K562 (cell line): ENCODE measurements at regions not wholly inside any gene's neighbourhood (a gene's known extent, or its start where the extent isn't known, plus 50 kb on each side); places are given as distances from the start of the nearest gene placed in this dataset.

Source experiments
- ATAC-seq: fragments of 200-7000 bp; cut with Tn5 transposase; 3 replicates; pipeline ENCODE4 v1.9.1; 2020; ENCODE audit warnings: moderate library complexity
- BruUV-seq: library from RNA; stranded (reverse); fragments of 400-500 nt; replicated peaks from 2 replicates; lab custom pipeline; 2021; lab: Mats Ljungman, UMichigan
- CTCF ChIA-PET: fragments of 300-600 bp; formaldehyde crosslinking; extraction: SDS; loops from one replicate; lab custom pipeline; 2021; ENCODE audit warnings: low intra/inter-chr PET ratio; lab: Yijun Ruan, JAX
- POLR2A ChIA-PET: fragments of 300-600, 350-650 bp; sonication (Branson Sonifier 250); formaldehyde crosslinking; extraction: SDS; loops from one replicate; lab custom pipeline; 2021; ENCODE audit warnings: antibody characterized with exemption, inconsistent platforms; lab: Yijun Ruan, JAX
- DNase-seq, 4 experiments: peaks; one replicate each; pipeline versions ENCODE4 v3.0.0 to v3.0.0-alpha.2; 2011 to 2018; ENCODE audit warnings: low spot score in 3 of 4, mixed read lengths in 3 of 4; ENCODE audit errors: extremely low read depth in 1 of 4
- FAIRE-seq: peaks from 2 replicates; lab custom pipeline; 2011; peaks lifted over from hg19 to GRCh38; lab: Jason Lieb, UNC
- H2AFZ ChIP-seq: 2 replicates; pipeline ENCODE4 v1.6.0; 2011; ENCODE audit warnings: low read depth, low read length, control low read depth, inconsistent platforms
- H3K27ac ChIP-seq: fragments of 200-600 bp; 3 replicates; pipeline ENCODE4 v1.8.0; 2011; ENCODE audit warnings: low read depth, mild to moderate bottlenecking, control low read depth, inconsistent platforms, low read length, moderate library complexity, mixed read lengths; ENCODE audit errors: extremely low read depth
- H3K27me3 ChIP-seq, 2 experiments: fragments of 300-600 bp in 1 of 2; 2 replicates in 1 of 2; 3 replicates in 1 of 2; pipeline versions ENCODE4 v1.6.0 to v1.8.0; 2011; ENCODE audit warnings: inconsistent platforms in 2 of 2, low read length in 2 of 2, mild to moderate bottlenecking in 1 of 2, mixed read lengths in 1 of 2, moderate library complexity in 1 of 2; ENCODE audit not compliant: control insufficient read depth in 2 of 2, insufficient read depth in 2 of 2
- H3K36me3 ChIP-seq: fragments of 300-600 bp; 3 replicates; pipeline ENCODE4 v1.8.0; 2011; ENCODE audit warnings: mild to moderate bottlenecking, low read length, inconsistent platforms; ENCODE audit not compliant: control insufficient read depth, insufficient read depth
- H3K4me1 ChIP-seq, 2 experiments: fragments of 200-600 bp in 1 of 2; replicated peaks in 1 of 2; 2 replicates in 1 of 2; 3 replicates in 1 of 2; pipeline versions ENCODE4 v1.5.1 to v1.8.0; 2011; ENCODE audit warnings: inconsistent platforms in 2 of 2, low read length in 2 of 2, mild to moderate bottlenecking in 1 of 2, mixed read lengths in 1 of 2, moderate library complexity in 1 of 2; ENCODE audit not compliant: control insufficient read depth in 2 of 2, insufficient read depth in 2 of 2
- H3K4me2 ChIP-seq: 2 replicates; pipeline ENCODE4 v1.6.1; 2011; ENCODE audit warnings: low read length, control low read depth, inconsistent platforms, mixed read lengths; ENCODE audit not compliant: insufficient read depth
- H3K4me3 ChIP-seq: fragments of 200-600 bp; sonication (generic), shearing (Covaris generic); 2 replicates; pipeline ENCODE4 v1.5.1; 2016; ENCODE audit warnings: control low read depth, inconsistent platforms
- H3K79me2 ChIP-seq: fragments of 200-600 bp; 3 replicates; pipeline ENCODE4 v1.8.0; 2011; ENCODE audit warnings: low read length, inconsistent platforms; ENCODE audit not compliant: control insufficient read depth, insufficient read depth
- H3K9ac ChIP-seq, 2 experiments: 2 replicates each; pipeline versions ENCODE4 v1.6.0 to v1.6.1; 2011; ENCODE audit warnings: low read depth in 2 of 2, low read length in 2 of 2, control low read depth in 1 of 2, inconsistent platforms in 1 of 2, mild to moderate bottlenecking in 1 of 2, mixed read lengths in 1 of 2; ENCODE audit not compliant: insufficient read depth in 1 of 2
- H3K9me1 ChIP-seq: one replicate; pipeline ENCODE4 v1.6.0; 2011; ENCODE audit warnings: inconsistent platforms, mild to moderate bottlenecking, low read length, moderate library complexity; ENCODE audit not compliant: control insufficient read depth, insufficient read depth
- H3K9me3 ChIP-seq: replicated peaks from 2 replicates; pipeline ENCODE4 v1.5.1; 2011; ENCODE audit warnings: low read depth, low read length, inconsistent platforms; ENCODE audit not compliant: control insufficient read depth, insufficient read depth
- H4K20me1 ChIP-seq: replicated peaks from 2 replicates; pipeline ENCODE4 v1.6.1; 2011; ENCODE audit warnings: low read length, inconsistent platforms, mixed read lengths; ENCODE audit not compliant: control insufficient read depth, insufficient read depth
- CBFB ChIP-seq: sonication (generic); formaldehyde crosslinking; IDR thresholded peaks from 2 replicates; pipeline ENCODE4 v1.4.0; 2020; ENCODE audit warnings: mild to moderate bottlenecking, missing genetic modification reagents
- CCNT2 ChIP-seq: IDR thresholded peaks from 2 replicates; pipeline ENCODE4 v1.6.1; 2011; ENCODE audit warnings: borderline replicate concordance, low read depth, mild to moderate bottlenecking, moderate library complexity, mixed read lengths, low read length; ENCODE audit not compliant: insufficient read length; ENCODE audit errors: extremely low read depth
- E2F3 ChIP-seq: fragments of 250-450 bp; sonication (Bioruptor Pico); IDR thresholded peaks from 2 replicates; pipeline ENCODE4 v1.4.0; 2020; ENCODE audit warnings: mild to moderate bottlenecking
- E2F6 ChIP-seq, 2 experiments: IDR thresholded peaks; 2 replicates each; pipeline ENCODE4 v1.6.1; 2011; ENCODE audit warnings: borderline replicate concordance in 1 of 2, control low read depth in 1 of 2, low read depth in 1 of 2, low read length in 1 of 2, mild to moderate bottlenecking in 1 of 2, mixed read lengths in 1 of 2, moderate library complexity in 1 of 2; ENCODE audit not compliant: insufficient read depth in 1 of 2, insufficient read length in 1 of 2, poor library complexity in 1 of 2, severe bottlenecking in 1 of 2; ENCODE audit errors: extremely low read depth in 1 of 2
- HMGN3 ChIP-seq: IDR thresholded peaks from 2 replicates; pipeline ENCODE4 v1.6.1; 2011; ENCODE audit warnings: borderline replicate concordance, low read depth, mild to moderate bottlenecking, mixed read lengths, low read length; ENCODE audit not compliant: insufficient read length; ENCODE audit errors: extremely low read depth
- HNRNPUL1 ChIP-seq: fragments of 200-400 bp; formaldehyde crosslinking; IDR thresholded peaks from 2 replicates; pipeline ENCODE4 v1.6.1; 2017; ENCODE audit warnings: low read length
- KAT8 ChIP-seq: fragments of 450-650 bp; IDR thresholded peaks from 2 replicates; pipeline ENCODE4 v1.6.1; 2016; ENCODE audit warnings: low read depth, mild to moderate bottlenecking
- NR2C2 ChIP-seq, 2 experiments: fragments of 200-800 bp in 1 of 2; sonication (Bioruptor generic) in 1 of 2; sonication (generic) in 1 of 2; formaldehyde crosslinking in 1 of 2; IDR thresholded peaks; 2 replicates each; pipeline versions ENCODE4 v1.6.1 to v1.8.0; 2016 to 2022; ENCODE audit warnings: mild to moderate bottlenecking in 1 of 2, missing compliant biosample characterization in 1 of 2, missing genetic modification characterization in 1 of 2, missing genetic modification reagents in 1 of 2
- NR3C1 ChIP-seq: sonication (generic); formaldehyde crosslinking; IDR thresholded peaks from 2 replicates; pipeline ENCODE4 v1.8.1; 2022; ENCODE audit warnings: missing genetic modification reagents
- NR4A1 ChIP-seq, 2 experiments: fragments of 250-450 bp in 1 of 2; fragments of 450-650 bp in 1 of 2; sonication (Bioruptor Pico) in 1 of 2; IDR thresholded peaks; 2 replicates each; pipeline versions ENCODE4 v1.4.0 to v1.6.1; 2016 to 2020; ENCODE audit warnings: mild to moderate bottlenecking in 2 of 2, missing compliant biosample characterization in 1 of 2, missing genetic modification characterization in 1 of 2, moderate library complexity in 1 of 2
- RAD21 ChIP-seq, 2 experiments: fragments of 250-450 bp in 1 of 2; fragments of 450-650 bp in 1 of 2; sonication (Bioruptor Pico) in 1 of 2; formaldehyde crosslinking in 1 of 2; IDR thresholded peaks in 1 of 2; conservative IDR thresholded peaks in 1 of 2; 2 replicates each; pipeline versions ENCODE4 v1.4.0 to v1.8.0; 2020 to 2022; ENCODE audit warnings: mild to moderate bottlenecking in 2 of 2, moderate library complexity in 1 of 2
- SLC30A9 ChIP-seq: fragments of 250-450 bp; sonication (Bioruptor Pico); IDR thresholded peaks from 2 replicates; pipeline ENCODE4 v1.8.0; 2022; ENCODE audit warnings: mild to moderate bottlenecking, moderate library complexity
- TAF7 ChIP-seq: fragments of 450-650 bp; IDR thresholded peaks from 2 replicates; pipeline ENCODE4 v1.6.1; 2016; ENCODE audit warnings: missing genetic modification characterization, missing compliant biosample characterization
- TSHZ1 ChIP-seq: fragments of 250-450 bp; sonication (Bioruptor Pico); IDR thresholded peaks from 2 replicates; pipeline ENCODE4 v1.4.0; 2020; ENCODE audit warnings: mild to moderate bottlenecking, moderate library complexity
- ZNF785 ChIP-seq: fragments of 250-450 bp; sonication (Bioruptor Pico); IDR thresholded peaks from 2 replicates; pipeline ENCODE4 v1.4.0; 2020; ENCODE audit warnings: mild to moderate bottlenecking
- WGBS: fragments of 100-300 bp; shearing (Covaris generic); methylation state at CpG from one replicate; pipeline ENCODE4 v1.1.6; 2016; ENCODE audit warnings: low coverage, mixed read lengths; ENCODE audit not compliant: insufficient coverage; ENCODE audit errors: missing lambda C conversion rate; 5-methylcytosine and 5-hydroxymethylcytosine counted together
- in situ Hi-C: fragments of 300-500 bp; cut with MboI; formaldehyde crosslinking; loops from 4 replicates; pipeline ENCODE4 v1.15.0; 2018; ENCODE audit warnings: inconsistent platforms, mixed read lengths
- intact Hi-C: fragments of 100-400 bp; cut with micrococcal nuclease; formaldehyde crosslinking; loops from 2 replicates; pipeline ENCODE4 v1.14.2; 2022

GRCh38 chr6:3650076-3650958, 101.2 kb downstream of the PXDC1 start:
- FAIRE-seq (no peak), DNase-seq (peak in 2 of 4 experiments; percentile 20 to 22), ATAC-seq (peak; percentile 72)
- H3K9ac ChIP-seq = peak overlapping the region; percentile 67 to 89
- no peaks in the 10 kb centered on the region for H3K79me2 ChIP-seq
- peak overlapping the region; percentile 91 for H2AFZ ChIP-seq
- ChIA-PET POLR2A (interaction anchor here (0.7 to 3.2 kb wide), 18 partner anchors 10 to 543 kb away, joined by 3 to 21 read pairs (median 4); no protein-coding TSS in a partner anchor), CTCF (no interaction called here)
- H3K4me2 ChIP-seq = peak overlapping the region; percentile 89
- H3K4me1 ChIP-seq = peaks cover 21 to 26% of the 10 kb centered on the region in 2 experiments
- H3K4me3 ChIP-seq = peak overlapping the region; percentile 1; the same call in 1 of the 2 replicates
- no peaks in the 10 kb centered on the region for H4K20me1 ChIP-seq
- no peaks in the 10 kb centered on the region for H3K36me3 ChIP-seq
- H3K9me1 ChIP-seq = no peaks in the 10 kb centered on the region
- in situ Hi-C loops = no loop called here
- peak overlapping the region; percentile 88 for H3K27ac ChIP-seq
- no peaks in the 10 kb centered on the region for H3K27me3 ChIP-seq
- BruUV-seq = TSS peak; percentile 86
- intact Hi-C loops = no loop called here
- WGBS = 48% methylated on average over 17 of the region's 17 CpGs
- 0 out of 2 replicates have a peak, but pooled peaks cover 3% of the 10 kb centered on the region for H3K9me3 ChIP-seq
- TF ChIP-seq SLC30A9 (CRISPR knock-in tag) = no peak
- no peak for TF ChIP-seq CCNT2
- no peak for TF ChIP-seq NR3C1 (CRISPR knock-in tag)
- no peak for TF ChIP-seq NR2C2 (CRISPR knock-in tag; IDR thresholded peaks at IDR 0.05)
- no peak; the same call in 1 of the 2 replicates for TF ChIP-seq NR2C2 (tag; IDR thresholded peaks at IDR 0.05)
- no peak for TF ChIP-seq KAT8
- TF ChIP-seq E2F3 (CRISPR knock-in tag) = no peak
- TF ChIP-seq HNRNPUL1 = no peak
- peak; percentile 80 for TF ChIP-seq HMGN3
- no peak for TF ChIP-seq NR4A1 (CRISPR knock-in tag; IDR thresholded peaks at IDR 0.05)
- no peak for TF ChIP-seq NR4A1 (tag; IDR thresholded peaks at IDR 0.05)
- TF ChIP-seq RAD21 (CRISPR knock-in tag; conservative IDR thresholded peaks at IDR 0.05 in 1 of 2, IDR thresholded peaks at IDR 0.05 in 1 of 2) = no peak
- TF ChIP-seq CBFB (CRISPR knock-in tag) = no peak
- TF ChIP-seq TSHZ1 (CRISPR knock-in tag) = no peak
- TF ChIP-seq TAF7 (tag) = peak; percentile 8; the same call in 1 of the 2 replicates
- no peak for TF ChIP-seq ZNF785 (CRISPR knock-in tag)
- TF ChIP-seq E2F6 (IDR thresholded peaks at IDR 0.05; ENCODE audit: borderline replicate concordance in 1 of 2, extremely low read depth in 1 of 2, insufficient read depth in 1 of 2, insufficient read length in 1 of 2, low read depth in 1 of 2, low read length in 1 of 2, poor library complexity in 1 of 2, severe bottlenecking in 1 of 2) = no peak
